ENCODE measurements at regions not wholly inside any gene's neighbourhood (a gene's known extent, or its start where the extent isn't known, plus 50 kb on each side); places are given as distances from the start of the nearest gene placed in this dataset.

- Histone ChIP-seq H3K4me3 (ENCODE audit: low read depth, low read length) (no peak overlapping the region), H3K36me3 (ENCODE audit: control insufficient read depth, insufficient read depth, low read length) (no peaks in the 10 kb centered on the region), H3K27me3 (ENCODE audit: control insufficient read depth, insufficient read depth, low read length) (no peaks in the 10 kb centered on the region)
- DNase-seq (ENCODE audit: low read depth) (no peak), FAIRE-seq (no peak)
- TF ChIP-seq CTCF (IDR thresholded peaks at IDR 0.05; ENCODE audit: insufficient read depth, low read length, severe bottlenecking), result no peak
Measured at GRCh38 chr20:52684176-52684575, 288.0 kb upstream of the TSHZ2 start.

- FAIRE-seq, result no peak
- DNase-seq (ENCODE audit: low read depth), result no peak
- H3K27me3 ChIP-seq (ENCODE audit: control insufficient read depth, insufficient read depth, low read length), result no peaks in the 10 kb centered on the region
- no peak overlapping the region for H3K4me3 ChIP-seq (ENCODE audit: low read depth, low read length)
- no peaks in the 10 kb centered on the region for H3K36me3 ChIP-seq (ENCODE audit: control insufficient read depth, insufficient read depth, low read length)
- no peak for TF ChIP-seq CTCF (IDR thresholded peaks at IDR 0.05; ENCODE audit: insufficient read depth, low read length, severe bottlenecking)
Measured at GRCh38 chr20:52683761-52684160, 288.4 kb upstream of the TSHZ2 start.

- Histone ChIP-seq H3K4me3 (ENCODE audit: low read depth, low read length) (no peak overlapping the region), H3K36me3 (ENCODE audit: control insufficient read depth, insufficient read depth, low read length) (no peaks in the 10 kb centered on the region), H3K27me3 (ENCODE audit: control insufficient read depth, insufficient read depth, low read length) (no peaks in the 10 kb centered on the region)
- FAIRE-seq, result no peak
- no peak for TF ChIP-seq CTCF (IDR thresholded peaks at IDR 0.05; ENCODE audit: insufficient read depth, low read length, severe bottlenecking)
- no peak for DNase-seq (ENCODE audit: low read depth)
Measured at GRCh38 chr20:52682237-52682636, 289.9 kb upstream of the TSHZ2 start.

GRCh38 chr20:52681288-52681687 lies 290.9 kb upstream of the TSHZ2 start:
- H3K27me3 ChIP-seq (ENCODE audit: control insufficient read depth, insufficient read depth, low read length), result no peaks in the 10 kb centered on the region
- no peak overlapping the region for H3K4me3 ChIP-seq (ENCODE audit: low read depth, low read length)
- no peaks in the 10 kb centered on the region for H3K36me3 ChIP-seq (ENCODE audit: control insufficient read depth, insufficient read depth, low read length)
- DNase-seq (ENCODE audit: low read depth) (no peak), FAIRE-seq (no peak)
- no peak for TF ChIP-seq CTCF (IDR thresholded peaks at IDR 0.05; ENCODE audit: insufficient read depth, low read length, severe bottlenecking)

GRCh38 chr20:52677216-52677615 lies 294.9 kb upstream of the TSHZ2 start:
- no peak for FAIRE-seq
- no peaks in the 10 kb centered on the region for H3K27me3 ChIP-seq (ENCODE audit: control insufficient read depth, insufficient read depth, low read length)
- TF ChIP-seq CTCF (IDR thresholded peaks at IDR 0.05; ENCODE audit: insufficient read depth, low read length, severe bottlenecking), result no peak
- DNase-seq (ENCODE audit: low read depth), result no peak
- H3K4me3 ChIP-seq (ENCODE audit: low read depth, low read length), result no peak overlapping the region
- H3K36me3 ChIP-seq (ENCODE audit: control insufficient read depth, insufficient read depth, low read length), result no peaks in the 10 kb centered on the region

- H3K36me3 ChIP-seq (ENCODE audit: control insufficient read depth, insufficient read depth, low read length), result no peaks in the 10 kb centered on the region
- FAIRE-seq (no peak), DNase-seq (ENCODE audit: low read depth) (peak; percentile 4)
- TF ChIP-seq CTCF (IDR thresholded peaks at IDR 0.05; ENCODE audit: insufficient read depth, low read length, severe bottlenecking), result no peak
- H3K4me3 ChIP-seq (ENCODE audit: low read depth, low read length), result no peak overlapping the region
- no peaks in the 10 kb centered on the region for H3K27me3 ChIP-seq (ENCODE audit: control insufficient read depth, insufficient read depth, low read length)
Measured at GRCh38 chr20:52676283-52676995, 295.7 kb upstream of the TSHZ2 start.

All from bronchial epithelial cell (primary cell).